ENCODE measurements at regions not wholly inside any gene's neighbourhood (a gene's known extent, or its start where the extent isn't known, plus 50 kb on each side); places are given as distances from the start of the nearest gene placed in this dataset.

DNA sequence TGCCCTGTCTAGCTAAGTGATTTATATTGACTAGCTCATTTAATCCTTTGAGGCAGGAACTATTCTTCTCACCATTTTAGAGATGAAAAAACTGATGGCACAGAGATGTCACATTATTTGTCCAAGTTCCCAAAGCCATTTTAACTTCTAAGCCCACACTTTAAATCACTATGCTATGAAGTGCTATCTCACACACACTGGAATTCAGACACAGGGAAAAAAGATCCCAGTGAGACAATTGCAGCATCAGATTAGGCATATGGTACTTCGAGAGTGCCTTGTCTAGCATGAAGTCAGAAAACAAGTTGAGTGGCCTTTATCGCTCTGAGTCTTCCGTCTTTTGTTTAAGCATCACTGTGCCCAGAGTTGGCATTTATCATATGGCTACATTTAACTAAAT lies 54.1 kb upstream of the PDE7B start:
- TF ChIP-seq, protein P1, sequence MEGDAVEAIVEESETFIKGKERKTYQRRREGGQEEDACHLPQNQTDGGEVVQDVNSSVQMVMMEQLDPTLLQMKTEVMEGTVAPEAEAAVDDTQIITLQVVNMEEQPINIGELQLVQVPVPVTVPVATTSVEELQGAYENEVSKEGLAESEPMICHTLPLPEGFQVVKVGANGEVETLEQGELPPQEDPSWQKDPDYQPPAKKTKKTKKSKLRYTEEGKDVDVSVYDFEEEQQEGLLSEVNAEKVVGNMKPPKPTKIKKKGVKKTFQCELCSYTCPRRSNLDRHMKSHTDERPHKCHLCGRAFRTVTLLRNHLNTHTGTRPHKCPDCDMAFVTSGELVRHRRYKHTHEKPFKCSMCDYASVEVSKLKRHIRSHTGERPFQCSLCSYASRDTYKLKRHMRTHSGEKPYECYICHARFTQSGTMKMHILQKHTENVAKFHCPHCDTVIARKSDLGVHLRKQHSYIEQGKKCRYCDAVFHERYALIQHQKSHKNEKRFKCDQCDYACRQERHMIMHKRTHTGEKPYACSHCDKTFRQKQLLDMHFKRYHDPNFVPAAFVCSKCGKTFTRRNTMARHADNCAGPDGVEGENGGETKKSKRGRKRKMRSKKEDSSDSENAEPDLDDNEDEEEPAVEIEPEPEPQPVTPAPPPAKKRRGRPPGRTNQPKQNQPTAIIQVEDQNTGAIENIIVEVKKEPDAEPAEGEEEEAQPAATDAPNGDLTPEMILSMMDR (conservative IDR thresholded peaks at IDR 0.05; ENCODE audit: low read depth, low read length): no peak
- TF ChIP-seq EZH2 (IDR thresholded peaks at IDR 0.05; ENCODE audit: low read length, unreplicated experiment): no peak
- no peak for TF ChIP-seq EZH2phosphoT487 (IDR thresholded peaks at IDR 0.05; ENCODE audit: borderline replicate concordance, low read length)
